ENCODE measurements at regions not wholly inside any gene's neighbourhood (a gene's known extent, or its start where the extent isn't known, plus 50 kb on each side); places are given as distances from the start of the nearest gene placed in this dataset.

DNA sequence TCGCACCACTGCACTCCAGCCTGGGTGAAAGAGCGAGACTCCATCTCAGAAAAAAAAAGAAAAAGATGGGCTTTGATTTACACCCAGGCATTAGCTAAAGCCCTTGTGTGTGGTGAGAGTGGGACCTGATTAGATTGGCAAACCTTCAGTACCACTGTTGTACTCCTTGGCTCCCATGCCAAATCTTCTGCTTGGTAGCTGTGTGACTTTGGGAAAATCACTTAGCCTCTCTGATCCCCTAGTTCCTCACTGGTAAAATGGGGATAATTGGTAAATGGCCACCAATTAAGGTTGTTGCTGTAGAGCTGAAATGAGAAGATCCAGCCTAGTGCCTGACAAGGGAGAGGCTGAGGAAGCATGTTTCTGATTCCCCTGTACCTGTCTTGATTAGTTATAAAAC, 63.7 kb downstream of the SLC25A47 start:
- TF ChIP-seq EZH2phosphoT487 (IDR thresholded peaks at IDR 0.05; ENCODE audit: borderline replicate concordance, low read length): no peak
- TF ChIP-seq, protein P1, sequence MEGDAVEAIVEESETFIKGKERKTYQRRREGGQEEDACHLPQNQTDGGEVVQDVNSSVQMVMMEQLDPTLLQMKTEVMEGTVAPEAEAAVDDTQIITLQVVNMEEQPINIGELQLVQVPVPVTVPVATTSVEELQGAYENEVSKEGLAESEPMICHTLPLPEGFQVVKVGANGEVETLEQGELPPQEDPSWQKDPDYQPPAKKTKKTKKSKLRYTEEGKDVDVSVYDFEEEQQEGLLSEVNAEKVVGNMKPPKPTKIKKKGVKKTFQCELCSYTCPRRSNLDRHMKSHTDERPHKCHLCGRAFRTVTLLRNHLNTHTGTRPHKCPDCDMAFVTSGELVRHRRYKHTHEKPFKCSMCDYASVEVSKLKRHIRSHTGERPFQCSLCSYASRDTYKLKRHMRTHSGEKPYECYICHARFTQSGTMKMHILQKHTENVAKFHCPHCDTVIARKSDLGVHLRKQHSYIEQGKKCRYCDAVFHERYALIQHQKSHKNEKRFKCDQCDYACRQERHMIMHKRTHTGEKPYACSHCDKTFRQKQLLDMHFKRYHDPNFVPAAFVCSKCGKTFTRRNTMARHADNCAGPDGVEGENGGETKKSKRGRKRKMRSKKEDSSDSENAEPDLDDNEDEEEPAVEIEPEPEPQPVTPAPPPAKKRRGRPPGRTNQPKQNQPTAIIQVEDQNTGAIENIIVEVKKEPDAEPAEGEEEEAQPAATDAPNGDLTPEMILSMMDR (IDR thresholded peaks at IDR 0.05; ENCODE audit: low read depth, low read length, poor library complexity, severe bottlenecking): no peak
- no peak overlapping the region for H3K27ac ChIP-seq (ENCODE audit: low read depth, low read length)

DNA sequence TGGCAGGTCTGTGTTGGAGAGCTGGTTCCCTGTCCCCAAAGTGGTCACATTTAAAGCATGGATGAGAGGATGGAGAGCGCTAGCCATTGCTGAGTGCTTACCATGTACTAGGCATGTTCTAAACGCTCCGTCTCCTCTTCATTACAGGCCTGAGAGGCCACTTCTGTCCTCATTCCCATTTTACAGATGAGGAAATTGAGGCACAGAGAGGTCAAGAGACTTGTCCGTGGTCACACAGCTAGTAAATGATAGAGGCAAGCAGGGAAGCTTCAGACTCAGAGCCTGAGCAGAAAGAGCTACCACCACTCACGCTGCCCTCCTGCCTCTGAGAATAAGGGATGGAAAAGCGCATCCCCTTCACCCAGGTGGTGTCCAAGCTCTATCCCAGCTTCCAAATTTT, 64.3 kb downstream of the SLC25A47 start:
- Histone ChIP-seq H4K20me1 (ENCODE audit: control insufficient read depth, insufficient read depth, low read depth, low read length) (no peaks in the 10 kb centered on the region; the same call in 1 of the 2 replicates), H3K9me2 (replicated peaks; ENCODE audit: control insufficient read depth, low read length) (no peaks in the 10 kb centered on the region), H3K27ac (ENCODE audit: low read depth, low read length) (no peak overlapping the region), H3K4me3 (ENCODE audit: low read length) (no peak overlapping the region), H3K4me1 (ENCODE audit: control insufficient read depth, low read length) (no peaks in the 10 kb centered on the region), H3K27me3 (ENCODE audit: control insufficient read depth, low read length) (no peaks in the 10 kb centered on the region), H3K4me2 (ENCODE audit: low read length) (no peak overlapping the region), H3F3A (ENCODE audit: control insufficient read depth, insufficient read depth) (no peaks in the 10 kb centered on the region), H3K79me2 (ENCODE audit: control insufficient read depth, low read length) (no peaks in the 10 kb centered on the region), H3K9me3 (ENCODE audit: control insufficient read depth, insufficient read depth, low read length) (no peaks in the 10 kb centered on the region), H3K36me3 (ENCODE audit: control insufficient read depth, low read length) (no peaks in the 10 kb centered on the region)
- TF ChIP-seq EZH2phosphoT487 (IDR thresholded peaks at IDR 0.05; ENCODE audit: borderline replicate concordance, low read length): no peak
- TF ChIP-seq, protein P1 (IDR thresholded peaks at IDR 0.05; ENCODE audit: low read depth, low read length, poor library complexity, severe bottlenecking): no peak

More for the DNA sequence above, 63.7 kb downstream of the SLC25A47 start:
- Histone ChIP-seq H3K36me3 (ENCODE audit: control insufficient read depth, low read length) (no peaks in the 10 kb centered on the region), H3K4me3 (ENCODE audit: low read length) (no peak overlapping the region), H3K4me1 (ENCODE audit: control insufficient read depth, low read length) (no peaks in the 10 kb centered on the region), H3K4me2 (ENCODE audit: low read length) (no peak overlapping the region), H4K20me1 (ENCODE audit: control insufficient read depth, insufficient read depth, low read depth, low read length) (no peaks in the 10 kb centered on the region; the same call in 1 of the 2 replicates), H3K27me3 (ENCODE audit: control insufficient read depth, low read length) (no peaks in the 10 kb centered on the region), H3K9me2 (replicated peaks; ENCODE audit: control insufficient read depth, low read length) (no peaks in the 10 kb centered on the region), H3K79me2 (ENCODE audit: control insufficient read depth, low read length) (no peaks in the 10 kb centered on the region), H3F3A (ENCODE audit: control insufficient read depth, insufficient read depth) (no peaks in the 10 kb centered on the region), H3K9me3 (ENCODE audit: control insufficient read depth, insufficient read depth, low read length) (no peaks in the 10 kb centered on the region)

DNA sequence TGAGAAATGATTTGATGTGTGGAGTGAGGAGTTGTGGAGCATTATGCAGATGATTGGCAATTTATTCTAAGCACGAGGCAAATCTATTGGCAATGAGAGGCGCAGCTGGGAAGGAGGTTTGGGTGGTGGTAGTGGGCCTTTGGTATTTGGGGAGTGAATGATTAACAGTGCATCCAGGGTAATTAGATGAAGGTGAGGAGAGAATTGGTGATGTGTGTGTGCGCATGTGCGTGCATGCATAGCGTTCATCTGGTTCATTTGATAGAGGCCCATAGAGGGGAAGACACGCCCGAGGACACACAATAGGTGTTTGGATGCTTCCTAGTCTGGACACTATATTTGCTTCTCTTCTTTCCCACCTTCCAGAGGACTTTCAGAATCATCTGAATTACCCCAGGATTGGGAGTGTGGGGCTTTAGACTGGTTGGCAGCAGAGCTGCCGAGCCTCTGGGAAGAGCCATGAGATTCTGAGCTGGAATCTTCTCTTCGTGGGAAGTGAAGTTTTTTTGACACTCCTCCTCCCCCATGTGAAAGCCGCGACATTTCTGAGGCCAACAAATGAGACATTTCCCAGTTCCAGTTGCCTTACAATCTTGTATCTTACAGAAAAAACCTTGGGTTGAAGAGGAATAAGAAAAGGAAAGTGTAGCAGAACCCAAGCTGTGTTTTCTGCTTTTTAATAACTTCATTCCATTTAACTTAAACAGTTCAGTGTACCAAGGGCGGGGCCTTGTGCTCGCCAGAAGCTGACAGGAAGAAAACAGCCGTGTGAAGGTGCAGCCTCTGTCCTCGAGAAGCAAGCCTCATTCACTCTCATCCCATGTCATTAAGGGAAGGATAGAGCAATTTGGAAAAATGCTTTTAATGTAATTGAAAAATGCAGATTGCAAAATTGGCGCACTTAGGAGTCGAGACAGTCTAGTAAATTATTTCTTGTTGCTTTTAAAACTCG, 65.2 kb downstream of the SLC25A47 start:
- Histone ChIP-seq H3K4me2 (ENCODE audit: low read length) (no peak overlapping the region), H4K20me1 (ENCODE audit: control insufficient read depth, insufficient read depth, low read depth, low read length) (no peaks in the 10 kb centered on the region; the same call in 1 of the 2 replicates), H3F3A (ENCODE audit: control insufficient read depth, insufficient read depth) (no peaks in the 10 kb centered on the region), H3K9me3 (ENCODE audit: control insufficient read depth, insufficient read depth, low read length) (no peaks in the 10 kb centered on the region), H3K79me2 (ENCODE audit: control insufficient read depth, low read length) (no peaks in the 10 kb centered on the region), H3K36me3 (ENCODE audit: control insufficient read depth, low read length) (no peaks in the 10 kb centered on the region), H3K9me2 (replicated peaks; ENCODE audit: control insufficient read depth, low read length) (no peaks in the 10 kb centered on the region), H3K4me1 (ENCODE audit: control insufficient read depth, low read length) (no peaks in the 10 kb centered on the region), H3K27ac (ENCODE audit: low read depth, low read length) (no peak overlapping the region), H3K4me3 (ENCODE audit: low read length) (no peak overlapping the region), H3K27me3 (ENCODE audit: control insufficient read depth, low read length) (no peaks in the 10 kb centered on the region)
- TF ChIP-seq, protein P1 (IDR thresholded peaks at IDR 0.05; ENCODE audit: low read depth, low read length, poor library complexity, severe bottlenecking): no peak
- no peak for TF ChIP-seq EZH2phosphoT487 (IDR thresholded peaks at IDR 0.05; ENCODE audit: borderline replicate concordance, low read length)

All from DOHH2 (cell line).